A673 (cell line): ENCODE measurements at regions not wholly inside any gene's neighbourhood (a gene's known extent, or its start where the extent isn't known, plus 50 kb on each side); places are given as distances from the start of the nearest gene placed in this dataset.
"Not testable (repeated sequence)": the region's sequence is repeated elsewhere in the genome, so short reads cannot be mapped to it uniquely, and the experiment has no call there.

Experiments used
- EZH2 ChIP-seq: fragments of 200-600 bp; sonication (generic); IDR thresholded peaks from 2 replicates; pipeline ENCODE4 v1.6.1; 2017; ENCODE audit warnings: borderline replicate concordance, low read depth, mild to moderate bottlenecking, mixed read lengths, antibody characterized with exemption, low read length; ENCODE audit not compliant: poor library complexity, severe bottlenecking
- TF ChIP-seq, protein P1 (sequence below): fragments of 300-800, 200-600 bp; sonication (generic); conservative IDR thresholded peaks from 2 replicates; pipeline ENCODE4 v1.5.1; 2017; ENCODE audit warnings: low read depth, mild to moderate bottlenecking, antibody characterized with exemption, low read length, moderate library complexity, mixed read lengths

DNA sequence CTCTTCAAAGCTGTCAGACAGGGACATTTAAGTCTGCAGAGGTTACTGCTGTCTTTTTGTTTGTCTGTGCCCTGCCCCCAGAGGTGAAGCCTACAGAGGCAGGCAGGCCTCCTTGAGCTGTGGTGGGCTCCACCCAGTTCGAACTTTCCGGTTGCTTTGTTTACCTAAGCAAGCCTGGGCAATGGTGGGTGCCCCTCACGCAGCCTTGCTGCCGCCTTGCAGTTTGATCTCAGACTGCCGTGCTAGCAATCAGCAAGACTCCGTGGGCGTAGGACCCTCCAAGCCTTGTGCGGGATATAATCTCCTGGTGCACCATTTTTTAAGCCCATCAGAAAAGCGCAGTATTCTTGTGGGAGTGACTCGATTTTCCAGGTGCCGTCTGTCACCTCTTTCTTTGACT, 235.9 kb upstream of the GRIK2 start:
- TF ChIP-seq, protein P1, sequence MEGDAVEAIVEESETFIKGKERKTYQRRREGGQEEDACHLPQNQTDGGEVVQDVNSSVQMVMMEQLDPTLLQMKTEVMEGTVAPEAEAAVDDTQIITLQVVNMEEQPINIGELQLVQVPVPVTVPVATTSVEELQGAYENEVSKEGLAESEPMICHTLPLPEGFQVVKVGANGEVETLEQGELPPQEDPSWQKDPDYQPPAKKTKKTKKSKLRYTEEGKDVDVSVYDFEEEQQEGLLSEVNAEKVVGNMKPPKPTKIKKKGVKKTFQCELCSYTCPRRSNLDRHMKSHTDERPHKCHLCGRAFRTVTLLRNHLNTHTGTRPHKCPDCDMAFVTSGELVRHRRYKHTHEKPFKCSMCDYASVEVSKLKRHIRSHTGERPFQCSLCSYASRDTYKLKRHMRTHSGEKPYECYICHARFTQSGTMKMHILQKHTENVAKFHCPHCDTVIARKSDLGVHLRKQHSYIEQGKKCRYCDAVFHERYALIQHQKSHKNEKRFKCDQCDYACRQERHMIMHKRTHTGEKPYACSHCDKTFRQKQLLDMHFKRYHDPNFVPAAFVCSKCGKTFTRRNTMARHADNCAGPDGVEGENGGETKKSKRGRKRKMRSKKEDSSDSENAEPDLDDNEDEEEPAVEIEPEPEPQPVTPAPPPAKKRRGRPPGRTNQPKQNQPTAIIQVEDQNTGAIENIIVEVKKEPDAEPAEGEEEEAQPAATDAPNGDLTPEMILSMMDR: not testable (repeated sequence)
- not testable (repeated sequence) for TF ChIP-seq EZH2
